ENCODE measurements at regions not wholly inside any gene's neighbourhood (a gene's known extent, or its start where the extent isn't known, plus 50 kb on each side); places are given as distances from the start of the nearest gene placed in this dataset.

DNA sequence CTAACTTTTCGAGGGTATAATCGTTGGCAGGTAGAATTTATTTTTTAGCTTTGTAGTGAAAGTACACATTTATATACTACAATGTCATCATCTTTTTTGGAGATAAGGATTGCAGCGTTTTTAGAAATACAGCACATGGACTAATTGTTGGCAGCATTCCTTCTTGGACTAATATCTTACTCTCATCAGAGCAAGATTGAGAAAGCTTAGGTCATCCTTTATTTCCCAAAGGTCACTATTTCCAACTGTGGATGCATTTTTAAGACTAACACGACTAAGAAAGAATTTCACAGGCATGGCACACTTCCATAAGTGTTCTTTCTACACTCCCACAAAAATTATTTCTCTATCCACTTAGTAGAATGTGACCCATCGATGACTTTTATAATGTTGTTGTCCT, 732.3 kb downstream of the NCAM2 start:
- DNase-seq (ENCODE audit: low read depth, low spot score) = no peak
- CTCF ChIA-PET = no interaction called here
- POLR2A ChIA-PET = no interaction called here

DNA sequence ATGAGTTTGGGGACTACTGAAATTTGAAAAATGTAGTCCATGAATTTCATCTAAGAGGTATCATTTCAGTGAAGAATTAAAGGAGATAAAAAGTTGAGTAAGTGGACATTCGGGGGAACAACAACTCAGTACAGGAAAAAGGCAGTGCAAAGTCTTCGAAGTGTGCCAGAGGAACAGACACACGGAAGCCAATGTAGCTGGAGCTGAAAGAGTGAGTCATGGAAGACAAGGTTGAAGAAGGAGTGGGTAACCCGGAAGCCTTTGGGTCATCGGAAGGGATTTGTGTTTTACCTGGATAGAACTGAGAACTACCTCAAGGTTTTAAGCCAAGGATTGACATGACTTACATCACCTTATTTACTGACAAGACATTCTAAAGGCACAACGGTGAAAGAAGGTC, 733.4 kb downstream of the NCAM2 start:
- no peak overlapping the region for H3K4me3 ChIP-seq (ENCODE audit: low read depth, low read length)
- no peak for TF ChIP-seq CTCF (IDR thresholded peaks at IDR 0.05; ENCODE audit: insufficient read depth, low read length, missing control alignments)
- DNase-seq (ENCODE audit: low read depth, low spot score) = no peak
- POLR2A ChIA-PET = no interaction called here
- CTCF ChIA-PET = no interaction called here

More for the DNA sequence above, 732.3 kb downstream of the NCAM2 start:
- TF ChIP-seq CTCF (IDR thresholded peaks at IDR 0.05; ENCODE audit: insufficient read depth, low read length, missing control alignments) = no peak
- H3K4me3 ChIP-seq (ENCODE audit: low read depth, low read length) = no peak overlapping the region

GRCh38 chr21:21734088-21734487, 735.9 kb downstream of the NCAM2 start:
- ChIA-PET CTCF (no interaction called here), POLR2A (no interaction called here)
- no peak overlapping the region for H3K4me3 ChIP-seq (ENCODE audit: low read depth, low read length)
- DNase-seq (ENCODE audit: low read depth, low spot score) = no peak
- TF ChIP-seq CTCF (IDR thresholded peaks at IDR 0.05; ENCODE audit: insufficient read depth, low read length, missing control alignments) = no peak

DNA sequence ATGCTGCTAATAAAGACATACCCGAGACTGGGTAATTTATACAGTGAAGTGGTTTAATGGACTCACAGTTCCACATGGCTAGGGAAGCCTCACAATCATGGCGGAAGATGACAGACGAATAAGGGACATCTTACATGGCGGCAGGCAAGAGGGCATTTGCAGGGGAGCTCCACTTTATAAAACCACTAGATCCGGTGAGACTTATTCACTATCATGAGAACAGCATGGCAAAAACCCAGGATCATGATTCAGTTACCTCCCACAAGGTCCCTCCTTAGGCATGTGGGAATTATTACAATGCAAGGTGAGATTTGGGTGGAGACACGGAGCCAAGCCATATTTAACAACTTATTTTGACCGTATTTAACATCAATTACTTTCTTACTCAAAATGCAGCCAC, 739.0 kb downstream of the NCAM2 start:
- no peak for TF ChIP-seq CTCF (IDR thresholded peaks at IDR 0.05; ENCODE audit: insufficient read depth, low read length, missing control alignments)
- ChIA-PET CTCF (no interaction called here), POLR2A (no interaction called here)
- DNase-seq (ENCODE audit: low read depth, low spot score) = no peak
- no peak overlapping the region for H3K4me3 ChIP-seq (ENCODE audit: low read depth, low read length)

GRCh38 chr21:21740207-21740606, 742.0 kb downstream of the NCAM2 start:
- TF ChIP-seq CTCF (IDR thresholded peaks at IDR 0.05; ENCODE audit: insufficient read depth, low read length, missing control alignments) = no peak
- ChIA-PET POLR2A (no interaction called here), CTCF (no interaction called here)
- H3K4me3 ChIP-seq (ENCODE audit: low read depth, low read length) = no peak overlapping the region
- DNase-seq (ENCODE audit: low read depth, low spot score) = no peak

DNA sequence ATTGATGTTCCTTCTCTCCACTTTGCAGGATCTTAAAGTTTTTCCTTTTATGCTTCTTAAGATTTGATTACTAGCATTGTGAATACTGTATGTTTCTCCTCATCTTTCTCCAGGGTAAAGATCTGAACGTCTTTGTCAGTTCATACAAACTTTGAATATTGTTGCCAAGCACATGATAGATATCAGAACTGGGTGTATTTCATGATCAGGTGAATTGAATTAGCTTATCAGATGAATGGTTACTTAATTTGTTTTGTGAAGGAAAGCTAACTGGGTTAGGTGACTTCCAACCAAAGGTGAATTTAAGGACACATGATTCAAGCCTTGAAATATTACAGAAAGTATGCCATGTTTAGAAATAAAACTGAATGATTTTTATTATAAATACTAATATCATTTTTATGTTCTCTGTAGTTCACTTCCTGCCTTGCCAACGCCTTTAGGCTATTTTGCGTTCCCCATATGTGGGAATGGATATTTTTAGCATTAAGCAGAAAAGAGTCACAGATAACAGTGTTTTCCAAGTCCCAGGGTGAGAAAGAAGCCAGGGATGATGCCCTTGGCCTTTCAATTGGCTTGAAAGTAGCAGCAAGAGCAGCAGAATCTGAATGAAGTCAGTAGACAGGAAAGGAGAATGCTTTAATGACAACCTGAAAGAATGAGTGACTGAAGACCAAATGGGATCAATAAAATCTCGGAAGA, 752.1 kb downstream of the NCAM2 start:
- no peak for TF ChIP-seq CTCF (IDR thresholded peaks at IDR 0.05; ENCODE audit: insufficient read depth, low read length, missing control alignments)
- POLR2A ChIA-PET = no interaction called here
- CTCF ChIA-PET = no interaction called here
- no peak overlapping the region for H3K4me3 ChIP-seq (ENCODE audit: low read depth, low read length)
- DNase-seq (ENCODE audit: low read depth, low spot score) = no peak

Data from AG04449 (cell line).